Upper lobe of left lung (tissue), 4 donors: ENCODE measurements at regions not wholly inside any gene's neighbourhood (a gene's known extent, or its start where the extent isn't known, plus 50 kb on each side); places are given as distances from the start of the nearest gene placed in this dataset.
"Not testable (repeated sequence)": the region's sequence is repeated elsewhere in the genome, so short reads cannot be mapped to it uniquely, and the experiment has no call there.

Source experiments
- CTCF ChIP-seq, 6 experiments: fragments of 450-650 bp in 4 of 6; fragments of 200-600 bp in 2 of 6; sonication (generic) in 2 of 6; IDR thresholded peaks; one replicate each; pipeline ENCODE4 v1.5.1; 2016 to 2019; ENCODE audit warnings: antibody characterized with exemption in 6 of 6
- EP300 ChIP-seq, 4 donors: sonication (generic); formaldehyde crosslinking; IDR thresholded peaks; one replicate each; pipeline ENCODE4 v1.5.1; 2017; ENCODE audit warnings: antibody characterized with exemption in 4 of 4, control low read depth in 2 of 4
- POLR2A ChIP-seq, 4 donors: fragments of 450-650 bp; IDR thresholded peaks; one replicate each; pipeline ENCODE4 v1.5.1; 2016 to 2017; ENCODE audit warnings: antibody characterized with exemption in 4 of 4, mild to moderate bottlenecking in 2 of 4
- POLR2AphosphoS5 ChIP-seq, 2 donors: sonication (generic); formaldehyde crosslinking; IDR thresholded peaks; one replicate each; pipeline ENCODE4 v1.5.1; 2017; ENCODE audit warnings: antibody characterized with exemption in 2 of 2

- TF ChIP-seq CTCF, POLR2A, POLR2AphosphoS5, EP300 (IDR thresholded peaks at IDR 0.05): not testable (repeated sequence)
These were observed 388.4 kb upstream of the ARX start for GRCh38 chrX:25404163-25404562.
